SU-DHL-6 (cell line): ENCODE measurements at regions not wholly inside any gene's neighbourhood (a gene's known extent, or its start where the extent isn't known, plus 50 kb on each side); places are given as distances from the start of the nearest gene placed in this dataset.

ENCODE experiments used
- H2AFZ ChIP-seq: fragments of 200-600 bp; sonication (generic); 2 replicates; pipeline ENCODE4 v1.6.1; 2014; ENCODE audit warnings: low read depth, mild to moderate bottlenecking, moderate library complexity, mixed read lengths, antibody characterized with exemption, low read length; ENCODE audit not compliant: severe bottlenecking
- H3F3A ChIP-seq: fragments of 200-600 bp; shearing (Covaris generic); 2 replicates; pipeline ENCODE4 v1.6.0; 2016; ENCODE audit warnings: antibody characterized with exemption, mild to moderate bottlenecking; ENCODE audit not compliant: insufficient read depth
- H3K27ac ChIP-seq: fragments of 200-600 bp; sonication (generic); 2 replicates; pipeline ENCODE4 v1.5.1; 2016; ENCODE audit warnings: low read depth, mild to moderate bottlenecking, low read length, moderate library complexity, mixed read lengths
- H3K27me3 ChIP-seq: fragments of 200-600 bp; sonication (generic), shearing (Covaris generic); 2 replicates; pipeline ENCODE4 v1.6.0; 2014; ENCODE audit warnings: mild to moderate bottlenecking, low read length
- H3K36me3 ChIP-seq: fragments of 200-600 bp; sonication (generic); 2 replicates; pipeline ENCODE4 v1.6.1; 2014; ENCODE audit warnings: mild to moderate bottlenecking, low read length, mixed read lengths
- H3K4me2 ChIP-seq: fragments of 300-600, 200-600 bp; shearing (Covaris generic), sonication (generic); 2 replicates; pipeline ENCODE4 v1.6.0; 2014; ENCODE audit warnings: low read length, low read depth, mild to moderate bottlenecking; ENCODE audit not compliant: poor library complexity, severe bottlenecking
- H3K4me3 ChIP-seq: fragments of 200-600 bp; sonication (generic); 2 replicates; pipeline ENCODE4 v1.5.1; 2014; ENCODE audit warnings: antibody characterized with exemption, low read length, mild to moderate bottlenecking, mixed read lengths; ENCODE audit not compliant: insufficient read depth, poor library complexity, severe bottlenecking
- H3K79me2 ChIP-seq: fragments of 200-600 bp; sonication (generic); 2 replicates; pipeline ENCODE4 v1.6.1; 2014; ENCODE audit warnings: mild to moderate bottlenecking, low read length, moderate library complexity; ENCODE audit not compliant: insufficient read depth
- H3K9ac ChIP-seq: fragments of 200-600 bp; sonication (generic); 2 replicates; pipeline ENCODE4 v1.7.0; 2014; ENCODE audit warnings: mild to moderate bottlenecking, low read length
- H3K9me2 ChIP-seq: fragments of 200-600 bp; sonication (generic); replicated peaks from 2 replicates; pipeline ENCODE4 v1.6.1; 2014; ENCODE audit warnings: low read length; ENCODE audit not compliant: insufficient read depth
- H3K9me3 ChIP-seq: fragments of 200-600 bp; sonication (generic); 2 replicates; pipeline ENCODE4 v1.6.1; 2014; ENCODE audit warnings: low read length, mixed read lengths; ENCODE audit not compliant: insufficient read depth
- H4K20me1 ChIP-seq: fragments of 200-600 bp; sonication (generic); 2 replicates; pipeline ENCODE4 v1.6.1; 2014; ENCODE audit warnings: low read depth, mild to moderate bottlenecking, antibody characterized with exemption, low read length, moderate library complexity, mixed read lengths
- EZH2phosphoT487 ChIP-seq: fragments of 200-600 bp; sonication (generic), shearing (Covaris generic); conservative IDR thresholded peaks from 2 replicates; pipeline ENCODE4 v1.6.1; 2018; ENCODE audit warnings: mild to moderate bottlenecking, antibody characterized with exemption, low read length, moderate library complexity, mixed read lengths
- TF ChIP-seq, protein P1 (sequence below): fragments of 200-600 bp; sonication (generic); IDR thresholded peaks from one replicate; pipeline ENCODE4 v1.5.1; 2017; ENCODE audit warnings: antibody characterized with exemption, mild to moderate bottlenecking, low read length, moderate library complexity; ENCODE audit not compliant: insufficient read depth, poor library complexity, severe bottlenecking

DNA sequence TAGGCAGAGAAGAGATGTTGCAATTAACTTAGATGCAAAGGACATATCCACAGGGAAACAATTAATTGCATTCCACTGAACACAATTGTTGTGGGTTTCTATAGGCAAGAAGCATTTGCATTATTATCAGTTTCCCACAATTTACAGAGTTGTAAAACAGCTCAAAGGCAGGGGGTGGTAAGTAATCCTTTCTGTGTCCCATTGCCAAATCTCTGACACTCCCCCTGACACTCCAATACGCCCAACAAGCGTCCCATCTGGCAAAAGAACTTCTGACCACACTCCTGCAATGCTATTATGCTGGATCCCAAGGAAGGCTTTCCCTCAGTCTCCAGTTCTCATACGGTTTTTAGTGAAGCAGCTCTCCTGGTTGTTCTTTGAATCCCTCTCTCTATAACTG, 179.8 kb downstream of the CXCL12 start:
- no peak overlapping the region for H2AFZ ChIP-seq
- H3K27ac ChIP-seq = no peak overlapping the region
- H3K4me3 ChIP-seq = no peak overlapping the region
- no peaks in the 10 kb centered on the region for H3K79me2 ChIP-seq
- no peaks in the 10 kb centered on the region for H3F3A ChIP-seq
- no peak overlapping the region for H3K4me2 ChIP-seq
- no peak for TF ChIP-seq EZH2phosphoT487
- TF ChIP-seq, protein P1, sequence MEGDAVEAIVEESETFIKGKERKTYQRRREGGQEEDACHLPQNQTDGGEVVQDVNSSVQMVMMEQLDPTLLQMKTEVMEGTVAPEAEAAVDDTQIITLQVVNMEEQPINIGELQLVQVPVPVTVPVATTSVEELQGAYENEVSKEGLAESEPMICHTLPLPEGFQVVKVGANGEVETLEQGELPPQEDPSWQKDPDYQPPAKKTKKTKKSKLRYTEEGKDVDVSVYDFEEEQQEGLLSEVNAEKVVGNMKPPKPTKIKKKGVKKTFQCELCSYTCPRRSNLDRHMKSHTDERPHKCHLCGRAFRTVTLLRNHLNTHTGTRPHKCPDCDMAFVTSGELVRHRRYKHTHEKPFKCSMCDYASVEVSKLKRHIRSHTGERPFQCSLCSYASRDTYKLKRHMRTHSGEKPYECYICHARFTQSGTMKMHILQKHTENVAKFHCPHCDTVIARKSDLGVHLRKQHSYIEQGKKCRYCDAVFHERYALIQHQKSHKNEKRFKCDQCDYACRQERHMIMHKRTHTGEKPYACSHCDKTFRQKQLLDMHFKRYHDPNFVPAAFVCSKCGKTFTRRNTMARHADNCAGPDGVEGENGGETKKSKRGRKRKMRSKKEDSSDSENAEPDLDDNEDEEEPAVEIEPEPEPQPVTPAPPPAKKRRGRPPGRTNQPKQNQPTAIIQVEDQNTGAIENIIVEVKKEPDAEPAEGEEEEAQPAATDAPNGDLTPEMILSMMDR = no peak
- H4K20me1 ChIP-seq = no peaks in the 10 kb centered on the region
- H3K9ac ChIP-seq = no peak overlapping the region
- H3K27me3 ChIP-seq = no peaks in the 10 kb centered on the region
- H3K9me3 ChIP-seq = no peaks in the 10 kb centered on the region
- no peaks in the 10 kb centered on the region for H3K36me3 ChIP-seq
- no peaks in the 10 kb centered on the region for H3K9me2 ChIP-seq

DNA sequence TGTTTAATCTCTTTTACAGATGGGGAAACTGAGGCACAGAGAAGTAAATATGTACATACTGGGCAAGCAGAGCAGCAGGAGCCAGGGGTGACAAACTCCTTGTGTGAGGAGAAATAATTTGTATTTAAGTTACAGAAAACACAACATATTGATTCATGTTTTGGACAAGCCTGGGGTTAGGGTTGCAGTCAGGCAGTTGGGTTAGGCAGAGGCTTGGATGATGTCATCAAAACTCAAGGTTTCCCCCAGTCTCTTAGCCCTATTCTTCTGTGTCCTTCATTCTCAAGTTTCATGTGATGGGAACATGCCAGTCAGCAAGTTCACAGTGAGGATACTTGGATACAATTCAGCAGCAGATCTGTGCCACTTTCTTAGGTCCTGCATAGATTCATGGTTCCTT, 181.4 kb downstream of the CXCL12 start:
- Histone ChIP-seq H3K9me2 (no peaks in the 10 kb centered on the region), H3K4me3 (no peak overlapping the region), H3K4me2 (no peak overlapping the region), H4K20me1 (no peaks in the 10 kb centered on the region), H3K36me3 (no peaks in the 10 kb centered on the region), H3K27ac (no peak overlapping the region), H3K9ac (no peak overlapping the region), H3K9me3 (no peaks in the 10 kb centered on the region), H3K79me2 (no peaks in the 10 kb centered on the region), H3F3A (no peaks in the 10 kb centered on the region), H3K27me3 (no peaks in the 10 kb centered on the region), H2AFZ (no peak overlapping the region)
- TF ChIP-seq EZH2phosphoT487 = no peak
- TF ChIP-seq, protein P1 = no peak

DNA sequence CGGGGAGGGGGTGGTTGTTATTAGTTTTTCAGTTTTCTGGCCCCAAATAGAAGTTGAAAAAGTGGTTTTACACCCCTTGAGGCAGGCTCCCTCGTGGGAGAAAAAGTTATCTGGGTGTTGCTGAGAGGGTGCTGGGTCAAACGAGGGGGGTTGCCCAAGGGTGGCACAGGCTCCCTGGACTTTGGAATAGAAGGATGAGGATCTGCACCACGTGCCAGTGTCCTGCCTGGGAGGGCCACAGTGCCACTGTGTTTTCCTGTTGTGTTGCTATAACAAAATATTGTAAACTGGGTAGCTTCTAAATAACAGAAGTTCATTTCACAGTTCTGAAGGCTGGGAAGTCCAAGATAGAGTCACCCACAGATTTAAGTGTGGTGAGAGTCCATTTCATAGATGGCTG, 181.9 kb downstream of the CXCL12 start:
- Histone ChIP-seq H4K20me1 (no peaks in the 10 kb centered on the region), H3K4me3 (no peak overlapping the region), H3K9me3 (no peaks in the 10 kb centered on the region), H3K9me2 (no peaks in the 10 kb centered on the region), H3K4me2 (no peak overlapping the region), H3K79me2 (no peaks in the 10 kb centered on the region), H2AFZ (no peak overlapping the region), H3K27ac (no peak overlapping the region), H3K27me3 (no peaks in the 10 kb centered on the region), H3K36me3 (no peaks in the 10 kb centered on the region), H3K9ac (no peak overlapping the region), H3F3A (no peaks in the 10 kb centered on the region)
- TF ChIP-seq EZH2phosphoT487 = no peak
- TF ChIP-seq, protein P1 = no peak

DNA sequence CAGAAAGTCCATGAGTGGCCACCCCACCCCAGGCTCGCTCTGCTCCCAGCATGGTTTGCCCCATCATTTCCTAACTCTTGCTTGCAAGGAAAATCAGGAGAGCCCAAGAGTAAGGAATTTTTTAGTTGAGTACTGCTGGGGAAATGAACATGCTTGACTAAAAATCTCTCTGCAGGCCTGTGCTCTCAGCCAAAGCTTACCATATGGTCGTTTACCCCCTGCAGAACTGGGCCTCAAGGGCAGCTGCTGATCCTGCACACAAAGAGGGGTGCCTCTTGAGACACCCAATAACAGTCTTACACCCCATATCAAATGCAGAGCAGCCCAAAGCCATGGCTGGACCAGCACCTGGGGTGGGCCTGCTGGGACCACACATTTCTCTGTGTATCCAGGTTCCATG, 183.2 kb downstream of the CXCL12 start:
- Histone ChIP-seq H3K27ac (no peak overlapping the region), H3K4me2 (no peak overlapping the region), H3K79me2 (no peaks in the 10 kb centered on the region), H3K4me3 (no peak overlapping the region), H3K9me2 (no peaks in the 10 kb centered on the region), H3K36me3 (no peaks in the 10 kb centered on the region), H3K9ac (no peak overlapping the region), H3K9me3 (no peaks in the 10 kb centered on the region), H3F3A (no peaks in the 10 kb centered on the region), H3K27me3 (no peaks in the 10 kb centered on the region), H2AFZ (no peak overlapping the region), H4K20me1 (no peaks in the 10 kb centered on the region)
- TF ChIP-seq, protein P1 = no peak
- TF ChIP-seq EZH2phosphoT487 = no peak
